Dendritic cell treated with granulocyte-macrophage colony-stimulating factor and Interleukin-4, amounts not matched to agents 40 ng/mL and 50 ng/mL, for 4 days (primary cell): ENCODE measurements at regions not wholly inside any gene's neighbourhood (a gene's known extent, or its start where the extent isn't known, plus 50 kb on each side); places are given as distances from the start of the nearest gene placed in this dataset.

ENCODE experiments used
- H3K27ac Mint-ChIP-seq: one replicate; pipeline ENCODE4 v1.8.0; 2022; ENCODE audit warnings: mild to moderate bottlenecking, mixed read lengths
- H3K27me3 Mint-ChIP-seq: one replicate; pipeline ENCODE4 v1.8.0; 2022; ENCODE audit warnings: mild to moderate bottlenecking, mixed read lengths
- H3K36me3 Mint-ChIP-seq: one replicate; pipeline ENCODE4 v1.8.0; 2022; ENCODE audit warnings: low read depth, mixed read lengths
- H3K4me1 Mint-ChIP-seq: one replicate; pipeline ENCODE4 v1.8.0; 2022; ENCODE audit warnings: low read depth, mixed read lengths
- H3K4me3 Mint-ChIP-seq: one replicate; pipeline ENCODE4 v1.8.0; 2022; ENCODE audit warnings: mild to moderate bottlenecking, moderate library complexity, mixed read lengths
- H3K9me3 Mint-ChIP-seq: one replicate; pipeline ENCODE4 v1.8.0; 2022; ENCODE audit warnings: mixed read lengths
- intact Hi-C: fragments of 100-400 bp; cut with micrococcal nuclease; formaldehyde crosslinking; loops from one replicate; pipeline ENCODE4 v1.15.0; 2022

DNA sequence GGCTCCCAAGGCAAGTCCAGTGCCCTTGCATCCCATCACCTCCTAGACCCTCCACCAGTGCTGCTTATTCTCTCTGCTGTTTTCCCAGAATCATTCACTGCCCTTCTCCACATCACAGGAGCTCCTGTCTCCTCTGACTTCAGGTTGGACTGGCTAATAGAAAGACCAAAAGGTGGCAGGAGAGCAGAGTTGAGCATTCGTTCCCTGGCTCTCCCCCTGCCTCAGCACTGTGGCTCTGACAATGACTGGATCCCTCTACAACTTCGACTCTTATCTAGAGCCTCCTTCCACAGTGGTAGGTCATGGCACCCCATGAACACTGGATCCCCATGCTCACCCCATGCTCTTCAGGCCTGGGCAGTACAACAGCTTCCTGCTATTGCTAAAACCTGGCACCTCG, 243.6 kb downstream of the LRRN1 start:
- Mint-ChIP-seq H3K9me3 (no peaks in the 10 kb centered on the region), H3K36me3 (no peaks in the 10 kb centered on the region)
- intact Hi-C loops, result no loop called here

GRCh38 chr3:4043867-4044575, 244.8 kb downstream of the LRRN1 start:
- Mint-ChIP-seq H3K27ac (no peak overlapping the region), H3K4me1 (no peaks in the 10 kb centered on the region), H3K27me3 (no peaks in the 10 kb centered on the region), H3K36me3 (no peaks in the 10 kb centered on the region), H3K9me3 (no peaks in the 10 kb centered on the region), H3K4me3 (no peak overlapping the region)
- intact Hi-C loops, result no loop called here

More for the DNA sequence above, 243.6 kb downstream of the LRRN1 start:
- Mint-ChIP-seq H3K27ac (no peak overlapping the region), H3K4me3 (no peak overlapping the region), H3K4me1 (no peaks in the 10 kb centered on the region), H3K27me3 (no peaks in the 10 kb centered on the region)

GRCh38 chr3:4044619-4045018, 245.4 kb downstream of the LRRN1 start:
- H3K9me3 Mint-ChIP-seq, result no peaks in the 10 kb centered on the region
- no peak overlapping the region for H3K27ac Mint-ChIP-seq
- H3K27me3 Mint-ChIP-seq, result no peaks in the 10 kb centered on the region
- H3K36me3 Mint-ChIP-seq, result no peaks in the 10 kb centered on the region
- H3K4me1 Mint-ChIP-seq, result no peaks in the 10 kb centered on the region
- H3K4me3 Mint-ChIP-seq, result no peak overlapping the region
- intact Hi-C loops, result no loop called here

GRCh38 chr3:4045756-4046155, 246.5 kb downstream of the LRRN1 start:
- Mint-ChIP-seq H3K27ac (no peak overlapping the region), H3K27me3 (no peaks in the 10 kb centered on the region), H3K9me3 (no peaks in the 10 kb centered on the region), H3K4me3 (no peak overlapping the region), H3K36me3 (no peaks in the 10 kb centered on the region), H3K4me1 (no peaks in the 10 kb centered on the region)
- intact Hi-C loops, result no loop called here

DNA sequence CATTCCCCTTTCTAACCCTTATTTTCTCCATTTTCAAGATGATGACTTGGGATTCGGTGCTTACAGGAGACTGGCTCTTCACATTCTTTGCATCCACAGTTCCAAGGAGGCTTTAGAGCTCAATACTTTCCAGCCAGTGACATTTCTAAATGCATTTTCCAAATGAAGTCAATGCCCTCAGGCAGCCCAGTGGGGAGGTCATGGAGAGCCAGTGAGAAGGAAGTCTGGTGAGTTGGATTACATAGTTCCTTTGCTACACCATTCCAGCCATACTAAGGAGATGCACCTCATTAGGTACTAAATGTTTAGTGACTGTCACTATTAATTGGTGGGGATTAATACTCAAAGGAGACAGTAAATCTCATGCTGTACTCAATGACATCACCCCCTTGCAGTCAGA, 248.1 kb downstream of the LRRN1 start:
- H3K27me3 Mint-ChIP-seq, result no peaks in the 10 kb centered on the region
- H3K36me3 Mint-ChIP-seq, result no peaks in the 10 kb centered on the region
- H3K4me3 Mint-ChIP-seq, result no peak overlapping the region
- no peaks in the 10 kb centered on the region for H3K9me3 Mint-ChIP-seq
- no peaks in the 10 kb centered on the region for H3K4me1 Mint-ChIP-seq
- no peak overlapping the region for H3K27ac Mint-ChIP-seq
- intact Hi-C loops, result no loop called here

DNA sequence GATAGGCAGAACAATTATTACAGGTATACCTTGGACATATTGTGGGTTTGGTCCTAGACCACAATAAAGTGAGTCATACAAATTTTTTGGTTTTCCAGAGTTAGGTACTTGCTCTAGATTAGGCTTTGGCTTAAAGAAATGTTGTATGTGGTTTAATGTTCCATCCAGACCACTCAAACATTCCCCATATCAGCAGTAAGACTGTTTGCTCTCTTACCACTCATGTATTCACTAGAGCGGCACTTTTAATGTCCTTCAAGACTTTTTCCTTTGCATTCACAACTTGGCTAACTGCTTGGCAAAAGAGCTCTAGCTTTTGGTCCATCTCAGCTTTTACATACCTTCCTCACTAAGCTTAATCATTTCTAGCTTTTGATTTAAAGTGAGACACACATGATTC, 250.5 kb upstream of the SETMAR start:
- H3K27me3 Mint-ChIP-seq, result no peaks in the 10 kb centered on the region
- H3K4me1 Mint-ChIP-seq, result no peaks in the 10 kb centered on the region
- H3K27ac Mint-ChIP-seq, result no peak overlapping the region
- intact Hi-C loops, result no loop called here
- no peaks in the 10 kb centered on the region for H3K36me3 Mint-ChIP-seq
- H3K9me3 Mint-ChIP-seq, result no peaks in the 10 kb centered on the region
- H3K4me3 Mint-ChIP-seq, result no peak overlapping the region

- no peak overlapping the region for H3K27ac Mint-ChIP-seq
- no peaks in the 10 kb centered on the region for H3K27me3 Mint-ChIP-seq
- no peaks in the 10 kb centered on the region for H3K4me1 Mint-ChIP-seq
- no peaks in the 10 kb centered on the region for H3K9me3 Mint-ChIP-seq
- no peaks in the 10 kb centered on the region for H3K36me3 Mint-ChIP-seq
- intact Hi-C loops, result no loop called here
- no peak overlapping the region for H3K4me3 Mint-ChIP-seq
Observed at GRCh38 chr3:4053975-4054374, 249.2 kb upstream of the SETMAR start.

DNA sequence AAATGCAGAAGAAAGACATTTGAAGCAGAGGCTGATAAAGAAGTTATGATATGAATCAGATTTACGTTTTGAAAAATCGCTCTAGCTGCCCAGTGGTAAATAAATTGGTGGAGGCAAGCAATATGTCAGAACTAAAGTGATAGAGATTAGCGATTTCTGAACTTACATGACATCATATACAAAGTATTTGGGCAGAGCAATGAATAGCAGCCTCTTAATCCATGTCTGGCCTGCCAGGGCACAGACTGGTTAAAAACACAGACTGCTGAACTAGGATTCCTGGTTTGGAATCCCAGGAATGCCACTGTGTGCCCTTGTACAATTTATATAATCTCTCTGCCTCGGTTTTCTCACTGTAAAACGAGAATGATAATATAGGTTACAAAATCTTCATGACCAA, 243.1 kb upstream of the SETMAR start:
- intact Hi-C loops, result no loop called here
- no peak overlapping the region for H3K4me3 Mint-ChIP-seq
- H3K27ac Mint-ChIP-seq, result no peak overlapping the region
- H3K27me3 Mint-ChIP-seq, result no peaks in the 10 kb centered on the region
- H3K9me3 Mint-ChIP-seq, result peaks cover 15% of the 10 kb centered on the region
- peaks cover 25% of the 10 kb centered on the region for H3K4me1 Mint-ChIP-seq
- no peaks in the 10 kb centered on the region for H3K36me3 Mint-ChIP-seq

- Mint-ChIP-seq H3K36me3 (no peaks in the 10 kb centered on the region), H3K27me3 (no peaks in the 10 kb centered on the region), H3K4me3 (no peak overlapping the region), H3K9me3 (peaks cover 15% of the 10 kb centered on the region), H3K4me1 (peaks cover 26% of the 10 kb centered on the region), H3K27ac (no peak overlapping the region)
- intact Hi-C loops, result no loop called here
Observed at GRCh38 chr3:4060603-4061002, 242.6 kb upstream of the SETMAR start.

DNA sequence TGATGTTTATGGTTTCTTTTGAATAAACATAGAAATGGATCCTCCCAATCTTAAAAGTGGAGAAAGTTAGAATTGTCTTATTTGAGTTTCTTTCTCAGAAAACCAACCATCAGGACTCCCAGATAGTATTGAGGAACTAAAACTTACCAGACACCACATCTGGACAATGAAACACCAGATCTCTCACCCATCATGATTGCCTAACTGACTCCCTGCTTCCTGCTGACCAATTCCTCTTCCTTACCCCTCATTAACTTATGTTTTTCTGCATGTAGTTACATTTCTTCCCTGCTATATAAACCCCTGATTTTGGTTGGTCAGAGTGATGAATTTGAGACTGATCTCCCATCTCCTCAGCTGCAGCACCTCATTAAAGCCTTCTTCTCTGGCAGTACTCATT, 242.0 kb upstream of the SETMAR start:
- H3K27me3 Mint-ChIP-seq, result no peaks in the 10 kb centered on the region
- no peak overlapping the region for H3K4me3 Mint-ChIP-seq
- intact Hi-C loops, result no loop called here
- peaks cover 15% of the 10 kb centered on the region for H3K9me3 Mint-ChIP-seq
- no peak overlapping the region for H3K27ac Mint-ChIP-seq
- H3K36me3 Mint-ChIP-seq, result no peaks in the 10 kb centered on the region
- H3K4me1 Mint-ChIP-seq, result peaks cover 26% of the 10 kb centered on the region

DNA sequence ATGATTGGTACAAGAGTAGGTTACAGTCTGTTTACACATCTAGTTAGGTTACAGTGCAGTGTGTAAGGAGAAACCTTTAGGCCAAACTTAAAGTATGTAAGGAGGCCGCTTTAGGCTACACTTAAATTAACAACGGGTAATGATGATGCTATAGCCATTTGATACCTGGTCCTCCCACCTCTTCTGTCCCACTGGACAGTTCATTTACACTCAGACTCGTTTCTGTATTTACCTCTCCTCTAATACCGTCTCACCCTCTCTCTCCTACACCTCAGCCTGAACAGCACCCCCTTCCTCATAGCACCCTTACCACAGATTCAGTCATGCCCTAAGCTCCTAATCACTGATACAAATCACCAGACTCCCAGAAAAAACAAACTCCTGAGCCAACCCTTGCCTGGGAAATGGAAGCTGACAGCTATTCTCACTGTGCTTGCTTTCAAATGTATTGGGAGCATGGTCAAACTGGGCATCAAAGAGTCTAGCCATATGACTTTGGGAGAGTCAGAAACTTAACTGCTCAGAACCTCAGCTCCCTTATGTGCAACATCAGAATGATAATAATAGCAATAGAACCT, 241.3 kb upstream of the SETMAR start:
- H3K4me1 Mint-ChIP-seq, result peaks cover 26% of the 10 kb centered on the region
- H3K9me3 Mint-ChIP-seq, result peaks cover 15% of the 10 kb centered on the region
- no peaks in the 10 kb centered on the region for H3K27me3 Mint-ChIP-seq
- no peaks in the 10 kb centered on the region for H3K36me3 Mint-ChIP-seq
- intact Hi-C loops, result no loop called here
- H3K4me3 Mint-ChIP-seq, result no peak overlapping the region
- peak overlapping the region; percentile 5 for H3K27ac Mint-ChIP-seq

- H3K27me3 Mint-ChIP-seq, result no peaks in the 10 kb centered on the region
- H3K27ac Mint-ChIP-seq, result no peak overlapping the region
- peaks cover 29% of the 10 kb centered on the region for H3K4me1 Mint-ChIP-seq
- intact Hi-C loops, result no loop called here
- no peaks in the 10 kb centered on the region for H3K36me3 Mint-ChIP-seq
- H3K9me3 Mint-ChIP-seq, result peaks cover 15% of the 10 kb centered on the region
- no peak overlapping the region for H3K4me3 Mint-ChIP-seq
Observed at GRCh38 chr3:4062621-4063020, 240.5 kb upstream of the SETMAR start.

DNA sequence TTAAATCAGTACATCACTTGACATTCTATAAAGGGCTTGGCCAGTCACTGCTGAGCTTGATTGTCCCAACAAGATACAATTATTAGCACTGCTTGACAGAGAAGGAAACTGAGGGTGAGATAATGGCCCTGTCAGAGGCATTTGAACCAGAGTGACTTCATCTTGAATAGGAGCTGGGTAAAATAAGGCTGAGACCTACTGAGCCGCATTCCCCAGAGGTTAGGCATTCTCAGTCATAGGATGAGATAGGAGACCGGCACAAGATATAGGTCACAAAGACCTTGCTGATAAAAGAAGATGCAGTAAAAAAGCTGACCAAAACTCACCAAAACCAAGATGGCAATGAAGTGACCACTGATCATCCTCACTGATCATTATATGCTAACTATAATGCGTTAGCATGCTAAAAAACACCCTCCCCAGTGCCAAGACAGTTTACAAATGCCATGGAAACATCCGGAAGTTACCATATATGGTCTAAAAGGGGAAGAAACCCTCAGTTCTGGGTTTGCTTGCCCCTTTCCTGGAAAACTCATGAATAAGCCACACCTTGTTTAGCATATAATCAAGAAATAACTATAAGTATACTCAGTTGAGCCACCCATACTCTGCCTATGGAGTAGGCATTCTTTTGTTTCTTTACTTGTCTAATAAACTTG, 239.1 kb upstream of the SETMAR start:
- intact Hi-C loops, result no loop called here
- H3K36me3 Mint-ChIP-seq, result no peaks in the 10 kb centered on the region
- H3K27me3 Mint-ChIP-seq, result no peaks in the 10 kb centered on the region
- no peak overlapping the region for H3K4me3 Mint-ChIP-seq
- H3K27ac Mint-ChIP-seq, result no peak overlapping the region
- peaks cover 38% of the 10 kb centered on the region for H3K4me1 Mint-ChIP-seq
- peaks cover 15% of the 10 kb centered on the region for H3K9me3 Mint-ChIP-seq

- Mint-ChIP-seq H3K4me1 (peaks cover 38% of the 10 kb centered on the region), H3K4me3 (no peak overlapping the region), H3K9me3 (peaks cover 15% of the 10 kb centered on the region), H3K36me3 (no peaks in the 10 kb centered on the region), H3K27ac (no peak overlapping the region), H3K27me3 (no peaks in the 10 kb centered on the region)
- intact Hi-C loops, result no loop called here
Observed at GRCh38 chr3:4065085-4065484, 238.1 kb upstream of the SETMAR start.
